Activated T-cell treated with anti-CD3 and anti-CD28 coated beads for 1 hour (primary cell): ENCODE measurements at regions not wholly inside any gene's neighbourhood (a gene's known extent, or its start where the extent isn't known, plus 50 kb on each side); places are given as distances from the start of the nearest gene placed in this dataset.
"Not testable (repeated sequence)": the region's sequence is repeated elsewhere in the genome, so short reads cannot be mapped to it uniquely, and the experiment has no call there.

Source experiments
- DNase-seq: peaks from one replicate; pipeline ENCODE4 v3.0.0-alpha.2; 2020; ENCODE audit warnings: low read depth

- DNase-seq, result not testable (repeated sequence)
Measured at GRCh38 chr7:65510187-65510538, 136.5 kb downstream of the ZNF92 start.

DNA sequence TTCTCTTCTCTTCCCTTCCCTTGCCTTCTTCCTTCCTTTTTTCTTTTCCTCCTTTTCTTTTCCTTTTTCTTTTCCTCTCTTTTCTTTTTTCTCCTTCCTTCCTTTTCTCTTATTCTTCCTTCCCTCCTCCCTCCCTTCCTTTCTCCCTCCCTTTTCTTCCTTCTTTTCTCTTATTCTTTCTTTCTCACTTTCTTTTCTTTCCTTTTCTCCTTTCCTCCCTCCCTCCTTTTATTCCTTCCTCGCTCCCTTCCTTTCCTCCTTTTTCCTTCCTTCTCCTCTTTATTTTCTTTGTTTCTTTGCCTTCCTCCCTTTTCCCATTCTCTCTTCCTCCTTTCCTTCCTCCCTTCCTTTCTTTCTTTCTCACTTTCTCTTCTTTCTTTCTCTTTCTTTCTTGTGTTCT is 146.1 kb downstream of the ZNF92 start:
- not testable (repeated sequence) for DNase-seq

DNA sequence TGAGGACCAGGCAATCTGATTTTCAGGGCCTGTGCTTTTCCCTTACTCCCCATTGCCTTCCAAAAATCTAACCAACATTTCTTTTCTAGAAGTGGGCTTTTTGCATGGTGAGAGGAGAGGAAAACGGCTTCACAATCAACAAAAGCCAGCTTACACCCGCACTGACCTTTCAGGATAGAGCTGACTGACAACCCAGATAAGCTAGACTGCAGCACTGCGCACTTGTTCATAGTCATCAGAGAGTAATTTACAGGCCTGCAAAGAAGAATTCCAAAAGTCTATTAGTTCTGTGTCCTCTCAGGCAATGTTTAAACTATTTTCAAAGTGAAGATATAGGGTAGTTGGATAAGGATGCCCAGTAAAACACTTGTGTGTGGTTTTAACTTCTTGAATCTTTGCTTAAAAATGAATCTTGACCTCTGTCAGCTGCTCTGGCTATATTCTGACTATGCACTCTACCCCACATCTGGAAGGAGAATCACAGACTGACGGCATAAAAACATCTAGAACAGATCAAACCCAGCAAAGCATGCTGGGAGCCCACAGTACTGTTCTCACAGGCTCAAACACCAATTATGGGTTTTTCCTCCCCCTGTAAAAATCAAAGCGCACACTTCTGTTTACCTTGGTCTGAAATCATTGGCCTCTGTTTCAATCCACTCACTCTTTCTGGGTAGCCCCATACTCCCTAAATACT is 172.0 kb downstream of the ZNF92 start:
- DNase-seq, result not testable (repeated sequence)

- DNase-seq, result not testable (repeated sequence)
Measured at GRCh38 chr7:65549589-65550443, 176.2 kb downstream of the ZNF92 start.

DNA sequence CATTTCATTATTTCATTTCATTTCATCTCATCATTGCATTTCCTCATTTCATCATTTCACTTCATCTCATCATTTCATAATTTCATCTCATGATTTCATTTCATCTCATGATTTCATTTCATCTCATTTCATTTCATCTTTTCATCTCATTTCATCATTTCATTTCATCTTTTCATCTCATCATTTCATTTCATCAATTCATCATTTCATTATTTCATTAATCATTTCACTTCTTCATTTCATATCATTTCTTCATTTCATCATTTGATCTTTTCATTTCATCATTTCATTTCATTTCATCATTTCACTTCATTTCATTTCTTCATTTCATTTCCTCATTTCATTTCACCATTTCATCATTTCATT is 176.8 kb downstream of the ZNF92 start:
- DNase-seq, result not testable (repeated sequence)

DNA sequence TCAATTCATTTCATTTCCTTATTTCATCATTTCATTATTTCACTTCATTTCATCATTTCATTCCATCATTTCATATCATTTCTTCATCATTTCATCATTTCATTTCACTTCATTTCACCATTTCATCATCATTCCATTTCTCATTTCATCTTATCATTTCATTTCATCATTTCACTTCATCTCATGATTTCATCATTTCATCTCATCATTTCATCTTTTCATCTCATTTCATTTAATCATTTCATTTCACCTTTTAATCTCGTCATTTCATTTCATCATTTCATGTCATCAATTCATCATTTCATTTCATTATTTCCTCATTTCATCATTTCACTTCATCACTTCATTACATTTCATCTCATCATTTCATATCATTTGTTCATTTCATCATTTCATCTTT is 177.4 kb downstream of the ZNF92 start:
- not testable (repeated sequence) for DNase-seq

- not testable (repeated sequence) for DNase-seq
Measured at GRCh38 chr7:65554553-65555476, 181.2 kb downstream of the ZNF92 start.

GRCh38 chr7:65558584-65558983 is 184.9 kb downstream of the ZNF92 start:
- DNase-seq, result peak; percentile 0

DNA sequence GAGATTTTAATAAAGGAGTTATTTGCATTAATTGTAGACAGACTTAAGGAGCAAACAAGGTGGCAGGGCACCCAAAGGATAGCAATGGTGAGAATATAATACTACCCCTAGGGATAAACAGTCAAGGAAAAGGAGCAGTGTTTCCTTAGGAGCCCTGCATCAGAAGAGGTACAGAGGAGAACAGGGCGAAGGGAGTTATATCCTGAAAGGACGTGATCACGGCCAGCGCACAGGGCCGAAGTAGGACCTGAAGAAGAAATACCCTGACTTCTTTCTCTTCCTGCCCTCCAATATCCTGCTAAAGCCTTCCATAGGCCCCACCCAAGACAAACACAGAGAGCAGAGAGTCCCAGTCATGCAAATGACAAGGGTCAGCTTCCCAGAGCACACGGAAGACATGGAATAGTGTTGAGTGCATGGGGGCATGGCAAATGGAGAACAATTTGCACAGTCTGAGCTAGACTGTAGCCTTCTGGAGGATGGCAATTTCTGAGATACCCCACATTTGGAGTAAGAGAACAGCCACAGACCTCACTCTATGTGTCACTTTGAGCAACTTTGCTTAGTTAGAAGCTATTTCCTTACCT is 188.2 kb downstream of the ZNF92 start:
- not testable (repeated sequence) for DNase-seq

DNA sequence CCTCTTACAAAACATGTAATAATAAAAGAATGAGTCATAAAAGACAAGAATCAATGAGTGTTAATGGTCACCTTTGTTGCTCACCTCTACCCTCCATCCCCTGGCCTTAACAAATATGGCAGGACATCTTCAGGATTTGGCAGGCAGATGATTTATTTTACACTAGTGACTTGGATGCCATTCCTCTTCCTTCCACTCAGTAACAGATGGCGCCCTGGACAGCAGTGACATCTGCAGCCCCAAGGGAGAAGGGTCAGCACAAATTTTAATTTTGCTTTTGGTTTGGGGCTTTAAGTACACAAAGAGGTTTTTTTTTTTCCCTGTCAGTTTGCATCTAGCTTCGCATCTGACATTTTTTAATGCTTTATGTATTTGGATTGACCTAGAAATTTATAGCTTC is 188.9 kb downstream of the ZNF92 start:
- not testable (repeated sequence) for DNase-seq

- DNase-seq, result not testable (repeated sequence)
Measured at GRCh38 chr7:65563333-65563732, 189.7 kb downstream of the ZNF92 start.

DNA sequence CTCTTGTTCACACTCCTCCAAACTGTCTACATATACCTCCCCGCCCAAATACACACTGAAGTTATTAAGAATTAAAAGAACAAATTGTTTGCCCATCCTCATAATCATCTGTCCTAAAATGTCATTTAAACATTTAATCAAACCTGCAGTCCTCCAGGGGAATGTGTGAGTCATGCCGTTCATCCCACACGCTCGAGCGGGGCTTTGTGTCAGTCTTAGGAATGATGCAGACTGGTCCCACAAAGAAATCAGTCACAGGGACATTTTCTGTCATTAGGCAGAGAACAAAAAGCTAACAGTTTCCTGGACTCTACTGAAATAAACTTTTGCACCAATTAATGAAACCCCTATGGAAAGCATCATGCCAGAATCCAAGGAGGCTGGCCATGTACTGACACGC is 194.6 kb downstream of the ZNF92 start:
- DNase-seq, result not testable (repeated sequence)

DNA sequence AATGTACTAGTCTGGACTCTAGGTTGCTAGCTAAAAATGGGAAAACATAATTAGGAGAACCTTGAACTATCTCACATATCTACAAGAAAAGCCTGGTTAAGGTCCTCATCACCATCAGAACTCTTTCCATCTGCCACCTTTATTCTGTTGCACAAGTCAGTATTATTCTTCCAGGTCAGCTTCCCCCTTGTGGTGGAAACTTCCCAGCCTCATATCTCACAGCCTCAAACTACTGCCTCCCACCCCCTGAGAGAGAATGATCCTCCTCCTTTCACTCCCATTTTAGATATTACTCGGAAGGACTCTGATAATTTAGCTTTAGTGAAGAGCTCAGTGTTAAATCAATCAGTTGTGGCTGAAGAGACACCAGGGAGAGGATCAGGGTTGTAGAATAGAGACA is 197.3 kb downstream of the ZNF92 start:
- DNase-seq, result not testable (repeated sequence)

GRCh38 chr7:65572581-65572980 is 198.9 kb downstream of the ZNF92 start:
- DNase-seq, result not testable (repeated sequence)

DNA sequence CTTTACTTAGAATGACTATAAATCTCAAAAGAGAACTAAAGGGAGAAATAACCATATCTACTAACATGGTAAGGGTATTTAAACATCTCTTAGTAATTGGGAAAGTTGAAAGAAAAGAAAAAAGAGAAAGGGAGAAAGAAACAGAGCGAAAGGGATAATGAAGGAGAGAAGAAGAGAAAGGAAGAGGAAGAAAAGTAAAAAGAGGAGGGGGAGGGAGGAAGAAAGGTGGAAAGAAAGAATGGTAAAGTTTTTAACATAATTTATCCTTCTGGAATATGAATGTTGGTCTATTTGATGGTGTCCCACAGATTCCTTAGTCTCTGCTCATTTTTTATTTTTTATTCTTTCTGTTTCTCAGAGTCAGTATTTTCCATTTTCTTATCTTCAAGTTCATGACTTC is 202.7 kb downstream of the ZNF92 start:
- DNase-seq, result not testable (repeated sequence)

DNA sequence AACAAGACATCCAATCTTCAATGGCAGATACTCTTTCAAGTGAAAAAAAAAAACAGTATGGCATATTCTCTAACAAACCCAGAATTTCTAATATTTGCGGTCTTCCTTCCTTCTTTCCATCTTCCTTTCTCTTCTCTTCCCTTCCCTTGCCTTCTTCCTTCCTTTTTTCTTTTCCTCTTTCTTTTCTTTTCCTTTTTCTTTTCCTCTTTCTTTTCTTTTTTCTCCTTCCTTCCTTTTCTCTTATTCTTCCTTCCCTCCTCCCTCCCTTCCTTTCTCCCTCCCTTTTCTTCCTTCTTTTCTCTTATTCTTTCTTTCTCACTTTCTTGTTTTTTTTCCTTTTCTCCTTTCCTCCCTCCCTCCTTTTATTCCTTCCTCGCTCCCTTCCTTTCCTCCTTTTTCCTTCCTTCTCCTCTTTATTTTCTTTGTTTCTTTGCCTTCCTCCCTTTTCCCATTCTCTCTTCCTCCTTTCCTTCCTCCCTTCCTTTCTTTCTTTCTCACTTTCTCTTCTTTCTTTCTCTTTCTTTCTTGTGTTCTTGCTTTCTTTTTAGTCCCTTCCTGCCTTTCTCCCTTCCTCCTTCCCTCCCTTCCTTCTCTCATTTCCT is 209.0 kb downstream of the ZNF92 start:
- not testable (repeated sequence) for DNase-seq

GRCh38 chr7:65602495-65602894 is 228.8 kb downstream of the ZNF92 start:
- not testable (repeated sequence) for DNase-seq

- DNase-seq, result no peak
Measured at GRCh38 chr7:65609131-65609530, 235.5 kb downstream of the ZNF92 start.

- DNase-seq, result not testable (repeated sequence)
Measured at GRCh38 chr7:65613644-65614289, 240.1 kb downstream of the ZNF92 start.

DNA sequence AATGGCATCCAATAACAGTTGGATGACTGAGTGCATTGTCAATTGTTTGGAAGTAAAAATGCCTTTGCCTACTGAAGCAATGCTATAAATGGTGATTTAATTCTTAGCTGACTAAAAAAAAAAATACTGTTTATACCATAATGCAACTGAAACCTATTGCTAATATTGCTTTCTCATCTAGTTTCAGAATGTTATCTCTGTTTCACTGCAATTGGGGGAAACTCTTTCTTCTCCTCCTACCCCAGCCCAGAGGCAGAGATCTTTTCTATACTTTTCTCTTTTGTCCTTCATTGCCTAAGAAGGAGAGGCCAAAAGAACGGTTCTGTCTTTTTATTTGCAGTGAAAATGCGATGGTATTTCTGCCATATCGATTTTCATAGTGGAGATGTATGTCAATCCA is 242.5 kb downstream of the ZNF92 start:
- DNase-seq, result not testable (repeated sequence)

DNA sequence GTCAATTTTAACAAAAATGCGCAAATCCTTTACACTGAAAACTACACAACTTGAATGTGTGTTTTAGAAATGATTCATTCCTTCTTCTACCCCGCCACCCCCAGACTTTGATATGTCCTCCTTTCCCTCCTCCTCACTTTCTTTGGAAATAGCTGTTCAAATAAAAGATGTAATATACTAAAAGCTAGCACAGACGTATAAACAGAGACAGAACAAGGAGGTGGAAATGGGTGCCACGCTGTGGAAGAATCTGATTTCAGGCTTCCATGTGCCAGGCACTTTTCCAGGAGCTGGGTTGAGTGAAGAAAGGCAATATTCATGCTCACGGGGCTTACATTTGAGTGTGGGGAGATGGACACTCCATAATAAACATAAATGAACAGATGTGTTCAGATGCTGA is 246.6 kb downstream of the ZNF92 start:
- DNase-seq, result not testable (repeated sequence)
